OCI-LY1 (cell line): ENCODE measurements at regions not wholly inside any gene's neighbourhood (a gene's known extent, or its start where the extent isn't known, plus 50 kb on each side); places are given as distances from the start of the nearest gene placed in this dataset.

Experiments used
- H2AFZ ChIP-seq: fragments of 200-600 bp; sonication (generic), shearing (Covaris generic); 2 replicates; pipeline ENCODE4 v1.6.0; 2014; ENCODE audit warnings: antibody characterized with exemption, mild to moderate bottlenecking, low read length
- H3F3A ChIP-seq: fragments of 200-600 bp; sonication (generic), shearing (Covaris generic); 2 replicates; pipeline ENCODE4 v1.6.0; 2014; ENCODE audit warnings: mild to moderate bottlenecking, antibody characterized with exemption, low read length, moderate library complexity; ENCODE audit not compliant: insufficient read depth
- H3K27ac ChIP-seq: fragments of 200-600 bp; sonication (generic); 2 replicates; pipeline ENCODE4 v1.5.1; 2014; ENCODE audit warnings: low read length, mixed run types, mild to moderate bottlenecking, low read depth; ENCODE audit not compliant: poor library complexity, severe bottlenecking
- H3K27me3 ChIP-seq: fragments of 200-600 bp; sonication (generic); 2 replicates; pipeline ENCODE4 v1.6.0; 2014; ENCODE audit warnings: antibody characterized with exemption, mild to moderate bottlenecking, low read length, moderate library complexity; ENCODE audit not compliant: insufficient read depth
- H3K36me3 ChIP-seq: fragments of 200-600 bp; sonication (generic); 2 replicates; pipeline ENCODE4 v1.6.1; 2014; ENCODE audit warnings: mild to moderate bottlenecking, antibody characterized with exemption, low read length, moderate library complexity, mixed read lengths; ENCODE audit not compliant: insufficient read depth
- H3K4me1 ChIP-seq: fragments of 200-600 bp; sonication (generic); 2 replicates; pipeline ENCODE4 v1.5.1; 2014; ENCODE audit warnings: mild to moderate bottlenecking, low read length, moderate library complexity; ENCODE audit not compliant: insufficient read depth, severe bottlenecking
- H3K4me2 ChIP-seq: fragments of 200-600 bp; sonication (generic), shearing (Covaris generic); 2 replicates; pipeline ENCODE4 v1.6.1; 2014; ENCODE audit warnings: low read length
- H3K4me3 ChIP-seq: fragments of 200-600 bp; sonication (generic); 2 replicates; pipeline ENCODE4 v1.5.1; 2014; ENCODE audit warnings: low read length, low read depth, mild to moderate bottlenecking, mixed read lengths; ENCODE audit not compliant: poor library complexity, severe bottlenecking
- H3K79me2 ChIP-seq: fragments of 200-600 bp; shearing (Covaris generic); 2 replicates; pipeline ENCODE4 v1.6.1; 2016; ENCODE audit warnings: mixed run types, low read length, mixed read lengths; ENCODE audit not compliant: insufficient read depth
- H3K9ac ChIP-seq: fragments of 200-600 bp; sonication (generic), shearing (Covaris generic); 2 replicates; pipeline ENCODE4 v1.6.1; 2014; ENCODE audit warnings: mild to moderate bottlenecking, low read length, mixed read lengths
- H3K9me2 ChIP-seq: fragments of 200-600 bp; sonication (generic), shearing (Covaris generic); 2 replicates; pipeline ENCODE4 v1.6.1; 2014; ENCODE audit warnings: low read depth, mild to moderate bottlenecking, low read length, mixed read lengths
- H3K9me3 ChIP-seq: fragments of 200-600 bp; shearing (Covaris generic); 2 replicates; pipeline ENCODE4 v1.6.1; 2014; ENCODE audit warnings: low read length, mixed read lengths
- H4K20me1 ChIP-seq: fragments of 200-600 bp; sonication (generic), shearing (Covaris generic); 2 replicates; pipeline ENCODE4 v1.6.0; 2016; ENCODE audit warnings: mild to moderate bottlenecking, low read length; ENCODE audit not compliant: insufficient read depth
- CTCF ChIP-seq: fragments of 200-600 bp; sonication (generic), shearing (Covaris generic); IDR thresholded peaks from 2 replicates; pipeline ENCODE4 v1.5.1; 2017; ENCODE audit warnings: mild to moderate bottlenecking, antibody characterized with exemption, low read length, moderate library complexity, mixed read lengths
- EZH2 ChIP-seq: fragments of 200-600 bp; sonication (generic), shearing (Covaris generic); IDR thresholded peaks from 2 replicates; pipeline ENCODE4 v1.8.0; 2017; ENCODE audit warnings: borderline replicate concordance, mixed run types, mild to moderate bottlenecking, antibody characterized with exemption, low read length, moderate library complexity, mixed read lengths

- TF ChIP-seq CTCF (no peak), EZH2 (no peak)
- H3K9ac ChIP-seq = no peak overlapping the region
- no peaks in the 10 kb centered on the region for H3K27me3 ChIP-seq
- no peaks in the 10 kb centered on the region for H4K20me1 ChIP-seq
- H3K4me3 ChIP-seq = no peak overlapping the region
- no peak overlapping the region for H3K27ac ChIP-seq
- no peaks in the 10 kb centered on the region for H3F3A ChIP-seq
- H3K9me2 ChIP-seq = no peaks in the 10 kb centered on the region
- H3K4me1 ChIP-seq = no peaks in the 10 kb centered on the region
- no peak overlapping the region for H3K4me2 ChIP-seq
- H3K9me3 ChIP-seq = no peaks in the 10 kb centered on the region
- H3K36me3 ChIP-seq = no peaks in the 10 kb centered on the region
- no peaks in the 10 kb centered on the region for H3K79me2 ChIP-seq
- no peak overlapping the region for H2AFZ ChIP-seq
Measured at GRCh38 chr16:7017006-7017662, 315.5 kb upstream of the RBFOX1 start.

GRCh38 chr16:7014756-7015155, 317.9 kb upstream of the RBFOX1 start:
- no peak overlapping the region for H2AFZ ChIP-seq
- TF ChIP-seq CTCF (no peak), EZH2 (no peak)
- H3K9me2 ChIP-seq = no peaks in the 10 kb centered on the region
- H3K4me2 ChIP-seq = no peak overlapping the region
- H3K4me1 ChIP-seq = no peaks in the 10 kb centered on the region
- H3K79me2 ChIP-seq = no peaks in the 10 kb centered on the region
- no peaks in the 10 kb centered on the region for H3K27me3 ChIP-seq
- no peaks in the 10 kb centered on the region for H3F3A ChIP-seq
- no peaks in the 10 kb centered on the region for H3K36me3 ChIP-seq
- H4K20me1 ChIP-seq = no peaks in the 10 kb centered on the region
- H3K4me3 ChIP-seq = no peak overlapping the region
- no peak overlapping the region for H3K9ac ChIP-seq
- H3K9me3 ChIP-seq = no peaks in the 10 kb centered on the region
- no peak overlapping the region for H3K27ac ChIP-seq

GRCh38 chr16:7013990-7014389, 318.7 kb upstream of the RBFOX1 start:
- Histone ChIP-seq H3K4me3 (no peak overlapping the region), H3F3A (no peaks in the 10 kb centered on the region), H3K27me3 (no peaks in the 10 kb centered on the region), H3K36me3 (no peaks in the 10 kb centered on the region), H4K20me1 (no peaks in the 10 kb centered on the region), H3K9me3 (no peaks in the 10 kb centered on the region), H3K9ac (no peak overlapping the region), H3K4me2 (no peak overlapping the region), H3K27ac (no peak overlapping the region), H3K4me1 (no peaks in the 10 kb centered on the region), H3K9me2 (no peaks in the 10 kb centered on the region), H3K79me2 (no peaks in the 10 kb centered on the region), H2AFZ (no peak overlapping the region)
- TF ChIP-seq CTCF (no peak), EZH2 (no peak)
